ENCODE measurements at regions not wholly inside any gene's neighbourhood (a gene's known extent, or its start where the extent isn't known, plus 50 kb on each side); places are given as distances from the start of the nearest gene placed in this dataset.

GRCh38 chr10:129364949-129365348, 102.1 kb upstream of the MGMT start:
- no peak overlapping the region for H3K4me3 ChIP-seq

GRCh38 chr10:129365767-129366402, 101.2 kb upstream of the MGMT start:
- Histone ChIP-seq H3K36me3 (no peaks in the 10 kb centered on the region), H3K27me3 (no peaks in the 10 kb centered on the region), H3K4me1 (no peaks in the 10 kb centered on the region), H3K27ac (no peak overlapping the region), H3K9me3 (no peaks in the 10 kb centered on the region), H3K4me3 (no peak overlapping the region)
- intact Hi-C loops (cut with DNase I) = no loop called here
- DNase-seq (ENCODE audit: extremely low spot score in 2 of 2) = no peak
- no peak for TF ChIP-seq POLR2AphosphoS5 (IDR thresholded peaks at IDR 0.05; ENCODE audit: insufficient read depth in 1 of 2, low read depth in 1 of 2)
- no peak for TF ChIP-seq POLR2A (IDR thresholded peaks at IDR 0.05)
- TF ChIP-seq, protein P1, sequence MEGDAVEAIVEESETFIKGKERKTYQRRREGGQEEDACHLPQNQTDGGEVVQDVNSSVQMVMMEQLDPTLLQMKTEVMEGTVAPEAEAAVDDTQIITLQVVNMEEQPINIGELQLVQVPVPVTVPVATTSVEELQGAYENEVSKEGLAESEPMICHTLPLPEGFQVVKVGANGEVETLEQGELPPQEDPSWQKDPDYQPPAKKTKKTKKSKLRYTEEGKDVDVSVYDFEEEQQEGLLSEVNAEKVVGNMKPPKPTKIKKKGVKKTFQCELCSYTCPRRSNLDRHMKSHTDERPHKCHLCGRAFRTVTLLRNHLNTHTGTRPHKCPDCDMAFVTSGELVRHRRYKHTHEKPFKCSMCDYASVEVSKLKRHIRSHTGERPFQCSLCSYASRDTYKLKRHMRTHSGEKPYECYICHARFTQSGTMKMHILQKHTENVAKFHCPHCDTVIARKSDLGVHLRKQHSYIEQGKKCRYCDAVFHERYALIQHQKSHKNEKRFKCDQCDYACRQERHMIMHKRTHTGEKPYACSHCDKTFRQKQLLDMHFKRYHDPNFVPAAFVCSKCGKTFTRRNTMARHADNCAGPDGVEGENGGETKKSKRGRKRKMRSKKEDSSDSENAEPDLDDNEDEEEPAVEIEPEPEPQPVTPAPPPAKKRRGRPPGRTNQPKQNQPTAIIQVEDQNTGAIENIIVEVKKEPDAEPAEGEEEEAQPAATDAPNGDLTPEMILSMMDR (IDR thresholded peaks at IDR 0.05) = no peak

More at GRCh38 chr10:129364949-129365348, 102.1 kb upstream of the MGMT start:
- intact Hi-C loops (cut with DNase I) = no loop called here
- TF ChIP-seq POLR2A (IDR thresholded peaks at IDR 0.05) (no peak), POLR2AphosphoS5 (IDR thresholded peaks at IDR 0.05; ENCODE audit: insufficient read depth in 1 of 2, low read depth in 1 of 2) (no peak)
- TF ChIP-seq, protein P1 (IDR thresholded peaks at IDR 0.05) = no peak
- DNase-seq (ENCODE audit: extremely low spot score in 2 of 2) = no peak
- H3K9me3 ChIP-seq = no peaks in the 10 kb centered on the region
- H3K36me3 ChIP-seq = no peaks in the 10 kb centered on the region
- H3K27ac ChIP-seq = no peak overlapping the region
- H3K4me1 ChIP-seq = no peaks in the 10 kb centered on the region
- H3K27me3 ChIP-seq = no peaks in the 10 kb centered on the region

GRCh38 chr10:129366450-129366849, 100.6 kb upstream of the MGMT start:
- H3K4me1 ChIP-seq = no peaks in the 10 kb centered on the region
- H3K27ac ChIP-seq = no peak overlapping the region
- H3K27me3 ChIP-seq = no peaks in the 10 kb centered on the region
- no peaks in the 10 kb centered on the region for H3K9me3 ChIP-seq
- intact Hi-C loops (cut with DNase I) = no loop called here
- H3K36me3 ChIP-seq = no peaks in the 10 kb centered on the region
- DNase-seq (ENCODE audit: extremely low spot score in 2 of 2) = no peak
- TF ChIP-seq POLR2A (IDR thresholded peaks at IDR 0.05) = no peak
- no peak overlapping the region for H3K4me3 ChIP-seq

DNA sequence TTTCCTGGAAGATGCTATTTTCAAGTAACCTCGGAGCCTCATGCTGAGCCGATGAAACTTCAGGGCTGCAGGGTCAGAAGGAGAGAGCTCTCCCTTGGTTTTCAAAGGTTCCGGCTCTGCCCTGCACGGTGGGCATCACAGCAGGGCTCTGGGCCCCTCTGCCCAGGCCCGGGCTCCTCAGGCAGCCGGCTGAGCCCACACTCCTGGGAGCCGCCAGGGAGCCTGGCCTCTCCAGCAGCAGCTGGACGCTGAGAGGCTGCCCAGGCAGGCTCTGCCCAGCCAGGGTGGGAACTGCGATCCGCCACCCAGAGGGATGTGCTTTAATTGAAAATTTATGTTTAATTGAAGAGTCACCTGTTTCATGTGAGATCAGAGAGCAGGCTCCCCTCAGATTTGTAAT, 97.5 kb upstream of the MGMT start:
- H3K27me3 ChIP-seq = no peaks in the 10 kb centered on the region
- DNase-seq (ENCODE audit: extremely low spot score in 2 of 2) = no peak

GRCh38 chr10:129371541-129371940, 95.5 kb upstream of the MGMT start:
- Histone ChIP-seq H3K4me1 (no peaks in the 10 kb centered on the region), H3K27me3 (no peaks in the 10 kb centered on the region), H3K36me3 (no peaks in the 10 kb centered on the region), H3K9me3 (no peaks in the 10 kb centered on the region), H3K27ac (no peak overlapping the region), H3K4me3 (no peak overlapping the region)
- no peak for DNase-seq (ENCODE audit: extremely low spot score in 2 of 2)
- intact Hi-C loops (cut with DNase I) = no loop called here
- TF ChIP-seq POLR2A (IDR thresholded peaks at IDR 0.05) = no peak
- no peak for TF ChIP-seq POLR2AphosphoS5 (IDR thresholded peaks at IDR 0.05; ENCODE audit: insufficient read depth in 1 of 2, low read depth in 1 of 2)
- TF ChIP-seq, protein P1 (IDR thresholded peaks at IDR 0.05) = no peak

More for the DNA sequence above, 97.5 kb upstream of the MGMT start:
- Histone ChIP-seq H3K9me3 (no peaks in the 10 kb centered on the region), H3K4me1 (no peaks in the 10 kb centered on the region), H3K36me3 (no peaks in the 10 kb centered on the region), H3K4me3 (no peak overlapping the region), H3K27ac (no peak overlapping the region)
- intact Hi-C loops (cut with DNase I) = no loop called here
- TF ChIP-seq POLR2AphosphoS5 (IDR thresholded peaks at IDR 0.05; ENCODE audit: insufficient read depth in 1 of 2, low read depth in 1 of 2) (no peak), POLR2A (IDR thresholded peaks at IDR 0.05) (no peak)
- TF ChIP-seq, protein P1 (IDR thresholded peaks at IDR 0.05) = no peak
